ENCODE measurements at regions not wholly inside any gene's neighbourhood (a gene's known extent, or its start where the extent isn't known, plus 50 kb on each side); places are given as distances from the start of the nearest gene placed in this dataset.

GRCh38 chr20:6533761-6534479, 233.6 kb upstream of the BMP2 start:
- no peak for DNase-seq

GRCh38 chr20:6533351-6533750, 234.1 kb upstream of the BMP2 start:
- DNase-seq: no peak

GRCh38 chr20:6530779-6531315, 236.6 kb upstream of the BMP2 start:
- DNase-seq: no peak

GRCh38 chr20:6530254-6530653, 237.2 kb upstream of the BMP2 start:
- no peak for DNase-seq

- DNase-seq: peak in 1 of 3 donors; percentile 1
Observed at GRCh38 chr20:6525447-6526303, 241.8 kb upstream of the BMP2 start.

GRCh38 chr20:6524305-6524704, 243.2 kb upstream of the BMP2 start:
- DNase-seq: no peak

- DNase-seq: no peak
Observed at GRCh38 chr20:6519556-6519955, 247.9 kb upstream of the BMP2 start.

- DNase-seq: no peak
Observed at GRCh38 chr20:6515261-6515660, 252.2 kb upstream of the BMP2 start.

- DNase-seq: no peak
Observed at GRCh38 chr20:6513599-6513998, 253.9 kb upstream of the BMP2 start.

- DNase-seq: no peak
Observed at GRCh38 chr20:6509374-6509773, 258.1 kb upstream of the BMP2 start.

- DNase-seq: no peak
Observed at GRCh38 chr20:6506906-6507305, 260.6 kb upstream of the BMP2 start.

GRCh38 chr20:6504826-6505225, 262.7 kb upstream of the BMP2 start:
- no peak for DNase-seq

- no peak for DNase-seq
Observed at GRCh38 chr20:6504179-6504578, 263.3 kb upstream of the BMP2 start.

GRCh38 chr20:6502999-6503398, 264.5 kb upstream of the BMP2 start:
- DNase-seq: no peak

- no peak for DNase-seq
Observed at GRCh38 chr20:6502219-6502618, 265.3 kb upstream of the BMP2 start.

- DNase-seq: peak in 2 of 3 donors; percentile 3 to 23
Observed at GRCh38 chr20:6501061-6501460, 266.4 kb upstream of the BMP2 start.

GRCh38 chr20:6499566-6499965, 267.9 kb upstream of the BMP2 start:
- no peak for DNase-seq

GRCh38 chr20:6496874-6497273, 270.6 kb upstream of the BMP2 start:
- DNase-seq: no peak

GRCh38 chr20:6495907-6496306, 271.6 kb upstream of the BMP2 start:
- no peak for DNase-seq

- no peak for DNase-seq
Observed at GRCh38 chr20:6492271-6493055, 275.0 kb upstream of the BMP2 start.

GRCh38 chr20:6490849-6491248, 276.6 kb upstream of the BMP2 start:
- no peak for DNase-seq

GRCh38 chr20:6489361-6490171, 277.9 kb upstream of the BMP2 start:
- DNase-seq: peak; percentile 2 to 19 (median 9)

All from suppressor macrophage treated with lipopolysaccharide for 1 hour (primary cell).